Naive thymus-derived CD8-positive, alpha-beta T cell (primary cell): ENCODE measurements at regions not wholly inside any gene's neighbourhood (a gene's known extent, or its start where the extent isn't known, plus 50 kb on each side); places are given as distances from the start of the nearest gene placed in this dataset.
A peak's percentile ranks its signal among the peaks of the same experiment; 100 is the strongest.
"Not testable (repeated sequence)": the region's sequence is repeated elsewhere in the genome, so short reads cannot be mapped to it uniquely, and the experiment has no call there.

Experiments used
- ATAC-seq, 2 donors: fragments of 150-1000 bp; cut with Tn5 transposase in 1 of 2; sonication (Bioruptor Pico), chemical (Tn5 transposase) in 1 of 2; 1 replicate in 1 of 2; 2 replicates in 1 of 2; pipeline ENCODE4 v1.10.0; 2021; ENCODE audit warnings: mild to moderate bottlenecking in 2 of 2, moderate library complexity in 2 of 2
- POLR2A ChIA-PET: fragments of 350-600 bp; sonication (Branson Sonifier 250); formaldehyde crosslinking; loops from one replicate; lab custom pipeline; 2021; ENCODE audit warnings: antibody characterized with exemption; lab: Charles Lee
- DNase-seq, 10 donors: peaks; one replicate each; pipeline versions ENCODE4 v3.0.0 to v3.0.0-alpha.2; 2020 to 2022
- H3K27ac Mint-ChIP-seq, 10 donors: one replicate each; pipeline ENCODE4 v1.8.0; 2020 to 2022; ENCODE audit warnings: mild to moderate bottlenecking in 10 of 10, mixed read lengths in 10 of 10, moderate library complexity in 4 of 10, inconsistent platforms in 1 of 10
- H3K27me3 Mint-ChIP-seq, 5 donors: one replicate each; pipeline ENCODE4 v1.8.0; 2021 to 2022; ENCODE audit warnings: mixed read lengths in 5 of 5
- H3K36me3 Mint-ChIP-seq, 3 donors: one replicate each; pipeline ENCODE4 v1.8.0; 2020 to 2022; ENCODE audit warnings: mixed read lengths in 3 of 3, mild to moderate bottlenecking in 2 of 3, inconsistent platforms in 1 of 3
- H3K4me1 Mint-ChIP-seq, 4 donors: one replicate each; pipeline ENCODE4 v1.8.0; 2021 to 2022; ENCODE audit warnings: mixed read lengths in 4 of 4
- H3K4me3 Mint-ChIP-seq, 10 donors: one replicate each; pipeline ENCODE4 v1.8.0; 2020 to 2022; ENCODE audit warnings: mild to moderate bottlenecking in 10 of 10, mixed read lengths in 10 of 10, moderate library complexity in 6 of 10, inconsistent platforms in 1 of 10
- H3K9me3 Mint-ChIP-seq, 9 donors: one replicate each; pipeline ENCODE4 v1.8.0; 2020 to 2022; ENCODE audit warnings: mixed read lengths in 9 of 9, mild to moderate bottlenecking in 3 of 9, inconsistent platforms in 1 of 9, moderate library complexity in 1 of 9

GRCh38 chr2:159880729-159881128 is 82.7 kb upstream of the CD302 start:
- ATAC-seq (no peak), DNase-seq (no peak)
- no peak overlapping the region for H3K4me3 Mint-ChIP-seq
- H3K27me3 Mint-ChIP-seq: no peaks in the 10 kb centered on the region
- POLR2A ChIA-PET: no interaction called here
- no peaks in the 10 kb centered on the region for H3K9me3 Mint-ChIP-seq
- H3K27ac Mint-ChIP-seq: no peak overlapping the region
- H3K4me1 Mint-ChIP-seq: peaks cover 0 to 3% (median 0%) of the 10 kb centered on the region in 4 donors
- peaks cover 0 to 89% (median 49%) of the 10 kb centered on the region in 3 donors for H3K36me3 Mint-ChIP-seq

- Mint-ChIP-seq H3K4me3 (peak overlapping the region in 1 of 10 donors; percentile 21), H3K36me3 (peaks cover 7 to 83% (median 48%) of the 10 kb centered on the region in 3 donors), H3K4me1 (peaks cover 0 to 5% (median 2%) of the 10 kb centered on the region in 4 donors), H3K27me3 (no peaks in the 10 kb centered on the region), H3K27ac (peak overlapping the region in 2 of 10 donors; percentile 23 to 72), H3K9me3 (no peaks in the 10 kb centered on the region)
- no peak for DNase-seq
- POLR2A ChIA-PET: no interaction called here
- ATAC-seq: no peak
Observed at GRCh38 chr2:159879051-159879604, 81.1 kb upstream of the CD302 start.

DNA sequence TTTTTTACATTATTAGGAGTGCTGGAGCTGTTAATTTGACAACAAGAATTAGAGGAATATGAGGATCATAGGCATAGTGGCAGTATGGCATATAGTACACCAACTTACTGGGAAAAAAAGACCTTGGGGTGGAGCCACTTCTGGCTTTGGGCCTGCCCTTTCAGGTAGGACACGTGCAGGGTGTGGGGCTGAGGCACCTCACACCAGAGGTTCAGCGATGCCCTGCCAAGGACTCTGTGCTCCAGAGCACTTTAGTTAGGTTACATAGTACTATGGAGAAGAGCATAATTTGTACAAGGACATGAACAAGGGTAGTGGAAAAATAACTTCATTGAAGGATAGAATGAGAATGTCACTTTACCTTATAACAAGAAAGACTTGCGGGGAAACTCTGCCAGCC is 77.1 kb upstream of the CD302 start:
- no peaks in the 10 kb centered on the region for H3K9me3 Mint-ChIP-seq
- ATAC-seq (peak; percentile 10 to 67), DNase-seq (peak in 2 of 10 donors; percentile 20 to 39)
- peak overlapping the region in 2 of 10 donors; percentile 4 to 85 for H3K27ac Mint-ChIP-seq
- H3K4me1 Mint-ChIP-seq: peaks cover 0 to 7% (median 4%) of the 10 kb centered on the region in 4 donors
- H3K27me3 Mint-ChIP-seq: no peaks in the 10 kb centered on the region
- no peak overlapping the region for H3K4me3 Mint-ChIP-seq
- POLR2A ChIA-PET: no interaction called here
- peaks cover 20 to 79% (median 54%) of the 10 kb centered on the region in 3 donors for H3K36me3 Mint-ChIP-seq

- POLR2A ChIA-PET: no interaction called here
- H3K27ac Mint-ChIP-seq: peak overlapping the region in 1 of 10 donors; percentile 1
- no peak overlapping the region for H3K4me3 Mint-ChIP-seq
- no peaks in the 10 kb centered on the region for H3K27me3 Mint-ChIP-seq
- DNase-seq (peak in 2 of 10 donors; percentile 16 to 23), ATAC-seq (no peak)
- peaks cover 20 to 78% (median 61%) of the 10 kb centered on the region in 3 donors for H3K36me3 Mint-ChIP-seq
- peaks cover 0 to 7% (median 3%) of the 10 kb centered on the region in 4 donors for H3K4me1 Mint-ChIP-seq
- H3K9me3 Mint-ChIP-seq: no peaks in the 10 kb centered on the region
Observed at GRCh38 chr2:159873258-159873657, 75.2 kb upstream of the CD302 start.

- Mint-ChIP-seq H3K27me3 (no peaks in the 10 kb centered on the region), H3K4me3 (no peak overlapping the region), H3K9me3 (no peaks in the 10 kb centered on the region), H3K4me1 (peaks cover 0 to 7% (median 3%) of the 10 kb centered on the region in 4 donors), H3K36me3 (peaks cover 20 to 78% (median 55%) of the 10 kb centered on the region in 3 donors), H3K27ac (no peak overlapping the region)
- POLR2A ChIA-PET: no interaction called here
- ATAC-seq (no peak), DNase-seq (no peak)
Observed at GRCh38 chr2:159872353-159872752, 74.3 kb upstream of the CD302 start.

DNA sequence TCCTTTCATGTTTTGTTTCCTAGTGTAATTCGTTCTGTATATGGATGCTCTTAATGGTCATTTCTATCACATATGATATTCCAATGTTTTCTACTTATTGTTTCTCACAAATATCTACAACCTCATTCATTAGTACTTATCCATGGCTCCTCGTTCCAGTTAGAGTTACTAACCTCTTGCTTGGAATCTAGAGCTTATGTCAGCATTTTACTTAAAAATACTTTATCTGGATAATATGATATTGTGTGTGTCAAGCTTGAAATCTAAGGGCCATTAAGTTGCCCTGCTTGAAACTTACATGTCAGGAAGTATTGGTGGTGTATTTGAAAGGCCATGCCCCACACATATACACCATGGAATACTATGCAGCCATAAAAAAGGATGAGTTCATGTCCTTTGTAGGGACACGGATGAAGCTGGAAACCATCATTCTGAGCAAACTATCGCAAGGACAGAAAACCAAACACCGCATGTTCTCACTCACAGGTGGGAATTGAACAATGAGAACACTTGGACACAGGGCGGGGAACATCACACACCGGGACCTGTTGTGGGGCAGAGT is 70.7 kb upstream of the CD302 start:
- POLR2A ChIA-PET, DNase-seq, H3K4me3 Mint-ChIP-seq, H3K4me1 Mint-ChIP-seq, ATAC-seq, H3K27me3 Mint-ChIP-seq, H3K9me3 Mint-ChIP-seq, H3K27ac Mint-ChIP-seq: not testable (repeated sequence)
- peaks cover 30 to 89% (median 70%) of the 10 kb centered on the region in 3 donors for H3K36me3 Mint-ChIP-seq

GRCh38 chr2:159867567-159868361 is 69.8 kb upstream of the CD302 start:
- H3K36me3 Mint-ChIP-seq: peaks cover 31 to 91% (median 72%) of the 10 kb centered on the region in 3 donors
- no peaks in the 10 kb centered on the region for H3K9me3 Mint-ChIP-seq

GRCh38 chr2:159863526-159864160 is 65.6 kb upstream of the CD302 start:
- DNase-seq: no peak
- H3K36me3 Mint-ChIP-seq: peaks cover 37 to 86% (median 68%) of the 10 kb centered on the region in 3 donors
- ATAC-seq: no peak
- no peaks in the 10 kb centered on the region for H3K27me3 Mint-ChIP-seq
- no peak overlapping the region for H3K27ac Mint-ChIP-seq
- no peaks in the 10 kb centered on the region for H3K9me3 Mint-ChIP-seq
- H3K4me3 Mint-ChIP-seq: no peak overlapping the region
- POLR2A ChIA-PET: no interaction called here
- H3K4me1 Mint-ChIP-seq: no peaks in the 10 kb centered on the region

More at GRCh38 chr2:159867567-159868361, 69.8 kb upstream of the CD302 start:
- DNase-seq (no peak), ATAC-seq (no peak)
- Mint-ChIP-seq H3K4me3 (no peak overlapping the region), H3K4me1 (peaks cover 0 to 2% (median 0%) of the 10 kb centered on the region in 4 donors), H3K27me3 (no peaks in the 10 kb centered on the region), H3K27ac (no peak overlapping the region)
- POLR2A ChIA-PET: interaction anchor here (0.6 kb wide), 1 partner anchor 107 kb away, joined by 3 read pairs; no protein-coding TSS in a partner anchor

DNA sequence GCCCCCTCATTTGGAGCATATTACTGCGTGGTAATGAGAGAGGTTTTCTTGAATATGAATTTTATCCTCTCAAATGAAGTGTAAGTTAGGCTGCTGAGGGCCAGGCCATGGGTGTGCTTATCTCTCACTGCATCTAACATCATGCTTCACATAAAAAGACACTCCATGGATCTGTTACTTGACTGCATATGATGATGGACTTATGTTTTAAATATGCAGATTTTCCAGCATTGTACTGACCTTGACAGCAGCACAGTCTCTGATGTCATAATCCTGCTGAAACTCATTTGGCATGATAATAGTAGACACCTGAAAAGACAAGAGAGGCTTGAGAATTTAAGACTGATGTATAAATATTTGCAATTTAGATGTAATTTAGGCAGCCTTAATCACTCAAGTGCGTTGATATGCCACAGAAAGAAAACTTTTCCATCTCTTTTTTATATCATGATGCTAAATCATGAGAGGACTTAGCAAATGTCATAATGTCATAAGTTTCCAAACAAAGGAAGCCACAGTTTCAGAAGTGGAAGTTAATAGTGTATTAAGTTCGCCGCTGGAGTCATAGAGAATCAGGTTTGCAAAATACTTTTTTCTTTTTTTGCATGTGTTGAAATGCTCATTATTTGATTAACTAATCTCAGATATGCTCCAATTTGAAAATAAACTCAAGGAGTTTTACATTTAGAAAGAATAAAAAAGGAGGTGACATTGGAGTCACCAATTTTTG is 62.7 kb upstream of the CD302 start:
- no peak for ATAC-seq
- no peaks in the 10 kb centered on the region for H3K9me3 Mint-ChIP-seq
- no peak for DNase-seq
- no peak overlapping the region for H3K4me3 Mint-ChIP-seq
- peaks cover 36 to 88% (median 62%) of the 10 kb centered on the region in 3 donors for H3K36me3 Mint-ChIP-seq
- H3K4me1 Mint-ChIP-seq: no peaks in the 10 kb centered on the region
- no peaks in the 10 kb centered on the region for H3K27me3 Mint-ChIP-seq
- H3K27ac Mint-ChIP-seq: no peak overlapping the region
- POLR2A ChIA-PET: no interaction called here

- ATAC-seq: no peak
- Mint-ChIP-seq H3K27ac (no peak overlapping the region), H3K36me3 (peaks cover 27 to 88% (median 55%) of the 10 kb centered on the region in 3 donors), H3K4me3 (no peak overlapping the region), H3K27me3 (no peaks in the 10 kb centered on the region), H3K4me1 (peaks cover 0 to 3% (median 0%) of the 10 kb centered on the region in 4 donors), H3K9me3 (no peaks in the 10 kb centered on the region)
- no peak for DNase-seq
- POLR2A ChIA-PET: interaction anchor here (0.6 kb wide), 1 partner anchor 1238 kb away, joined by 3 read pairs; no protein-coding TSS in a partner anchor
Observed at GRCh38 chr2:159859583-159859982, 61.6 kb upstream of the CD302 start.

DNA sequence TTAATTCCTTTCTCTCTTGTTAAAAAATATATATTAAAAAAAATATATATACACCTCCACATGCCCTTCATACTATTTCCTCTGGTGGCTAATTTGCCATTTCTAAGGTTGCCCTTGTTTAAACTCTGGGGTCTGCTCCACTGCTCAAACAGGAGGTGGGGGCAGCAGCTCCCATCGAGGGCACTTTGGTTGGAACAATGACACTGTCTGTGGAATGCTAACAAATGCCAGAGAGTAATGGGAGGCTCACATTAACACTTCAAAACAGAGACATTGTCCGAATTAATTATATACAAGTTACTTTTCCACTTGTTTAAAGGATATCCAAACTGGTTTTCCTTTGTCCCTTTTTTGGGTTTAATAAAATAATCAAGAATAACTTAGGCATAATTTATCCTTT is 58.8 kb upstream of the CD302 start:
- no peaks in the 10 kb centered on the region for H3K9me3 Mint-ChIP-seq
- no peak for ATAC-seq
- no peak overlapping the region for H3K4me3 Mint-ChIP-seq
- peaks cover 18 to 85% (median 53%) of the 10 kb centered on the region in 3 donors for H3K36me3 Mint-ChIP-seq
- DNase-seq: no peak
- POLR2A ChIA-PET: no interaction called here
- peaks cover 0 to 3% (median 0%) of the 10 kb centered on the region in 4 donors for H3K4me1 Mint-ChIP-seq
- H3K27me3 Mint-ChIP-seq: no peaks in the 10 kb centered on the region
- peak overlapping the region in 1 of 10 donors; percentile 51 for H3K27ac Mint-ChIP-seq

- Mint-ChIP-seq H3K4me3 (no peak overlapping the region), H3K27ac (peak overlapping the region in 2 of 10 donors; percentile 3 to 39), H3K4me1 (peaks cover 0 to 3% (median 0%) of the 10 kb centered on the region in 4 donors), H3K36me3 (peaks cover 17 to 90% (median 58%) of the 10 kb centered on the region in 3 donors), H3K27me3 (no peaks in the 10 kb centered on the region), H3K9me3 (no peaks in the 10 kb centered on the region)
- DNase-seq (no peak), ATAC-seq (no peak)
- POLR2A ChIA-PET: interaction anchor here (0.6 kb wide), 1 partner anchor 490 kb away, joined by 3 read pairs; no protein-coding TSS in a partner anchor
Observed at GRCh38 chr2:159855557-159856061, 57.6 kb upstream of the CD302 start.
